Suprapubic skin (tissue), 3 donors: ENCODE measurements at regions not wholly inside any gene's neighbourhood (a gene's known extent, or its start where the extent isn't known, plus 50 kb on each side); places are given as distances from the start of the nearest gene placed in this dataset.

Source experiments
- CTCF ChIP-seq, 2 donors: fragments of 200-600 bp in 1 of 2; fragments of 450-650 bp in 1 of 2; sonication (generic) in 1 of 2; IDR thresholded peaks; one replicate each; pipeline ENCODE4 v1.5.1; 2016 to 2019; ENCODE audit warnings: antibody characterized with exemption in 2 of 2, mild to moderate bottlenecking in 1 of 2, moderate library complexity in 1 of 2
- EP300 ChIP-seq: sonication (generic); formaldehyde crosslinking; IDR thresholded peaks from one replicate; pipeline ENCODE4 v1.6.1; 2017; ENCODE audit warnings: antibody characterized with exemption

- TF ChIP-seq CTCF (IDR thresholded peaks at IDR 0.05) = no peak
- TF ChIP-seq EP300 = no peak
Observed at GRCh38 chr12:46891306-46891705, 65.5 kb upstream of the SLC38A4 start.
